Motor neuron (in vitro differentiated cells): ENCODE measurements at regions not wholly inside any gene's neighbourhood (a gene's known extent, or its start where the extent isn't known, plus 50 kb on each side); places are given as distances from the start of the nearest gene placed in this dataset.

ENCODE experiments used
- ATAC-seq, 8 experiments: fragments of 200-7000 bp; cut with Tn5 transposase; replicated peaks in 6 of 8; 2 replicates each; pipeline ENCODE4 v1.8.0; 2021; ENCODE audit warnings: mild to moderate bottlenecking in 8 of 8, moderate library complexity in 8 of 8
- H3K27ac ChIP-seq, 2 donors: fragments of 250-450 bp; sonication (Bioruptor Pico); 2 replicates each; pipeline ENCODE4 v1.9.0; 2021; ENCODE audit warnings: antibody characterized with exemption in 2 of 2, mild to moderate bottlenecking in 2 of 2, moderate library complexity in 1 of 2
- H3K4me1 ChIP-seq, 2 donors: fragments of 250-450 bp; sonication (Bioruptor Pico); replicated peaks in 1 of 2; 2 replicates each; pipeline ENCODE4 v1.6.1; 2021; ENCODE audit warnings: antibody characterized with exemption in 2 of 2, mild to moderate bottlenecking in 2 of 2, moderate library complexity in 1 of 2
- H3K4me3 ChIP-seq, 5 donors: fragments of 250-450 bp; sonication (Bioruptor Pico); 2 replicates each; pipeline ENCODE4 v1.9.0; 2021; ENCODE audit warnings: antibody characterized with exemption in 5 of 5, mild to moderate bottlenecking in 5 of 5, moderate library complexity in 4 of 5
- WGBS, 10 experiments: fragments of 450-650 bp; shearing (Covaris generic); methylation state at CpG; one replicate each; pipeline ENCODE4 v1.0.0; 2022; 5-methylcytosine and 5-hydroxymethylcytosine counted together
- in situ Hi-C, 9 experiments: fragments of 400-800 bp; cut with MboI; loops; one replicate each; pipeline ENCODE4 v1.15.0; 2021; ENCODE audit warnings: low sequenced_read_pairs in 9 of 9, low pct_unique_long_range_greater_than_20kb in 2 of 9; ENCODE audit not compliant: unreplicated experiment in 9 of 9

DNA sequence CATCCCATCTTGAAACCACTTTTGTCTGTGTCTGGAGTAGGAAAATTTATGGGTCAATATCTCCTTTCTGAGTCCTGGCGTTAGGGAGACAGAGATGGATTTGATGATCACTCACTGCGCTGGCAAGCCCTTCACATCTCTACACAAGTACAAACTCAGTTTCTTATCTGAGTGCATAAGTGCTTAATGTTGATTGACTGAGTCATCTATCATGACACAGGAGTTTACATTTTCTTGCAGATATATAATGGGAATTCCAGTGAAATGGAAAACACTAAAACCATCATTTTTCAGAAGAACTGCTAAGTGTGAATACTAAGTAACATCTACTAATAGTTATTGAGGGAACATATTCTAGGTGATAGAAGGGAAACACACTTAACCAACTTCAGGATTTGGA, 763.9 kb upstream of the COBL start:
- no peak overlapping the region for H3K27ac ChIP-seq
- no peaks in the 10 kb centered on the region for H3K4me1 ChIP-seq
- WGBS, 10 experiments, result 0 to 57% (median 6%) methylated on average over 1 to 2 of the region's 2 CpGs; no CpG with 5 or more reads in 2 of the 10 experiments
- H3K4me3 ChIP-seq, result no peak overlapping the region
- no peak for ATAC-seq
- in situ Hi-C loops, result no loop called here

DNA sequence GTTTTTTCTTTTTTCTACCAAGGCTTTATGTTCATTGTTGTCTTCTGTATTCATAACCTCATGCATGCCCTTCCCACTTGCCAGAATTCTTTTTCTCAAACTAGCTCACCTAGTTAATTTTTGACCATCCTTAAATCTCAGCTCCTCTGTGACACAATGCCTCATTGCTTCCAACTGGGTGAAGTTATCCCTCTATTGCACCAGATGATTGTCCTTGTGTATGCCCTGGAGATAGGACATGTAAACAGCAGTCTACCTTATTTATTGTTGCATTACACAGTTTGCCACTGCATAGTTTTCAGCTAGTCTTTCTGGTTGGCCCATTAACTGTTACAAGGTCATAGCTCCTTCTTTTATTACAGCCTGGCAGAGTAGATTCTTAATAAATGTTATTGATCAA, 763.1 kb upstream of the COBL start:
- H3K27ac ChIP-seq, result no peak overlapping the region
- H3K4me1 ChIP-seq, result peaks cover 3 to 4% of the 10 kb centered on the region in 2 donors
- in situ Hi-C loops, result no loop called here
- H3K4me3 ChIP-seq, result no peak overlapping the region
- no peak for ATAC-seq

DNA sequence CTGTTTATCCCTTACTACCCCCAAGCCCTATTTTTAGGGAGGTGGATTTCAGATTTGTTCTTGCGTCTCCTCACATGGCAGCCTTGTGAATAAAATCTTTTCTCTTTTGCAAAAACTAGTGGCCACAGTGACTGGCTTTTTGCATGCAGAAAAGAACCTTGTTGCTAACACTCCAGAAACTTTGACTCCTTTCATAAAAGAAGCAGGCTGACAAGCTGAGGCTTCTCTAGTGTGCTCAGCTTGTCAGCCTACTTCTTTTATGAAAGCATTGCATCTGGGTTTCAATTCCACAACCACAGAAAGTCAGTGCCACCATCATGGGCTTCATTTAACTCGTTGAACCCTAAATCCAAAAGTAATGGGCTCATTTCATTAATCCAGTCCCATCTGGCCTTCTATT, 761.0 kb upstream of the COBL start:
- no peak for ATAC-seq
- Histone ChIP-seq H3K4me1 (peaks cover 12 to 13% of the 10 kb centered on the region in 2 donors), H3K27ac (no peak overlapping the region), H3K4me3 (no peak overlapping the region)
- in situ Hi-C loops, result no loop called here
- 0 to 100% (median 100%) methylated on average over 1 to 2 of the region's 2 CpGs; no CpG with 5 or more reads in 3 of the 10 experiments for WGBS, 10 experiments

DNA sequence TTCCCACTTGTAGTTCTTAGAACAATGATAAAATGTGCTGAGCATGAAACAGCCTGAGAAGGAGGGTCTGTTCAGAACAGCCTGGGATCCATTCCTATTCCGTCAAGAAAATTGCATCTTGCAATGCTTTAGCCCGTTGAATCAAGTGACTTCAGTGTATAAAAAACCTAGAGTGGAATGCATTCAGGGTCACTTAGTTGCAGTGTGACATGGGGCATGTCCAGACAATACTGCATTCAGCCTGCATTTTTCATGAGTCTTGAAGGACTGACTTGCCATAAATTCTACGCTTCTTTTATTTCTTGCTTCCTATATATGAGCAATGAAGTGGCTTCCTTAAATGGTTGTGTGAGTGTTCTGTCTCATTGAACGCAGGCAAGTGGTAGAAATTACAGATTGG, 758.3 kb upstream of the COBL start:
- in situ Hi-C loops, result no loop called here
- no peak overlapping the region for H3K4me3 ChIP-seq
- ATAC-seq, result peak in 4 of 8 experiments; percentile 30 to 66 (median 54)
- peaks cover 12 to 13% of the 10 kb centered on the region in 2 donors for H3K4me1 ChIP-seq
- 4 to 93% (median 67%) methylated on average over 2 to 4 of the region's 4 CpGs; no CpG with 5 or more reads in 1 of the 10 experiments for WGBS, 10 experiments
- peak overlapping the region in 1 of 2 donors; percentile 13 for H3K27ac ChIP-seq

DNA sequence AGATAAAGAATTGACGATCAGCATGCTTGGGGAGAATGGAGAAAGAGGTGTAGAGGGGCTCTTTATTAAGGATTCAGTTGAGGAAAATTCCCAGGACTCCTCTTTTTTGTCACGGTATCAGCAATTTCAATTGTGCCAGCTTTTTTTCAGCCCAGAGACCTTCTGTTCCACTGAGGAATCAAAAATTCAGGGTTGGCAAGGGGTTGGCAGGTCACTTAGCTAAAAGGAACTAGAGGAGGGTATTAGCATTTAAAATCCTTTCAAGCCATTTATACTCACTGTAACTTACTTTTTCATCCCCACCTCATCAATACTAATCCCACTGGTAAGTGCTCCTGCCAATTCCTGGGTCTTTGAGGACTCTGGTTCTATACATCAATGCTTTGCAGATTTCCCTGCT, 757.5 kb upstream of the COBL start:
- in situ Hi-C loops, result no loop called here
- no peak for ATAC-seq
- no peak overlapping the region for H3K27ac ChIP-seq
- WGBS, 10 experiments, result 0 to 100% (median 72%) methylated on average over 1 to 2 of the region's 2 CpGs; no CpG with 5 or more reads in 1 of the 10 experiments
- H3K4me3 ChIP-seq, result no peak overlapping the region
- H3K4me1 ChIP-seq, result peaks cover 12 to 13% of the 10 kb centered on the region in 2 donors

DNA sequence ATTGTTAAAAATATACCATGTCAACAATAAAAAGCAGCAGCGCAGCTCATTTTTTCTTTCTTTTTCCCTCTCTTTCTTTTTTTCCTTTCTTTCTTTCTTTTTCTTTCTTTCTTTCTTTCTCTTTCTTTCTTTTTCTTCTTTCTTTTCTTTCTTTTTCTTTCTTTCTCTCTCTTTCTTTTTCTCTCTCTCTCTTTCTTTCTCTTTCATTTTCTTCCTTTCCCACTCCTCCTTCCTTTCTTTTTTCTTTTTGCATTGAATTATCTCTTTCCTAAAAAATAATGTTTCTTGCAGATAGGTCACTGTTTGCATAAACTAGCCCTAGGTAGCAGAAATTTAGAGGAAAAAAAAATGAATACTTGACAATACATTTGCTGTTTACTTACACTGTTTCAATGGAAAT, 755.1 kb upstream of the COBL start:
- WGBS, 10 experiments, result 0 to 96% (median 0%) methylated on average over 1 of the region's 1 CpG; no CpG with 5 or more reads in 1 of the 10 experiments
- in situ Hi-C loops, result no loop called here
- peaks cover 12 to 13% of the 10 kb centered on the region in 2 donors for H3K4me1 ChIP-seq
- no peak overlapping the region for H3K4me3 ChIP-seq
- no peak overlapping the region for H3K27ac ChIP-seq
- ATAC-seq, result no peak

DNA sequence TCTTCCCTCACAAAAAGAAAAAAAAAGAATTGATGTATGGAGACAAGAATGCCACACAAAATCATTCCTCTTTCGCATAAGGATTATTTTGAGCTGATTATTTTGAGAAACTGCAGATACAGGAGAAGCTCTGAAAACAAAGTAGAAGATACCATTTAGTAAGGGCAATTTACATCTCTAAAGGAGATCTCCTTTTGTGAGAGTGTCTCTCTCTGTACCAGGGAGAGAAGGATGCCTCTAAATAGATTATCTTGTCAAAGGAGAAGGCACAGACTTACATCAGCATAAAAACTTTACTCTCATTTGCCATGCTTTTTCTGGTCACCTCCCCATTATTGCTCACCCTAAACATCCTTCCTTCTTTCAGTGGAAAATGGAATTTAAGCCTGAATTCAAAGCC, 747.9 kb upstream of the COBL start:
- H3K27ac ChIP-seq, result no peak overlapping the region
- peaks cover 0 to 14% of the 10 kb centered on the region in 2 donors for H3K4me1 ChIP-seq
- ATAC-seq, result peak in 1 of 8 experiments; percentile 21
- no peak overlapping the region for H3K4me3 ChIP-seq
- in situ Hi-C loops, result no loop called here
- 0 to 54% (median 25%) methylated on average over 1 of the region's 1 CpG; no CpG with 5 or more reads in 1 of the 10 experiments for WGBS, 10 experiments

DNA sequence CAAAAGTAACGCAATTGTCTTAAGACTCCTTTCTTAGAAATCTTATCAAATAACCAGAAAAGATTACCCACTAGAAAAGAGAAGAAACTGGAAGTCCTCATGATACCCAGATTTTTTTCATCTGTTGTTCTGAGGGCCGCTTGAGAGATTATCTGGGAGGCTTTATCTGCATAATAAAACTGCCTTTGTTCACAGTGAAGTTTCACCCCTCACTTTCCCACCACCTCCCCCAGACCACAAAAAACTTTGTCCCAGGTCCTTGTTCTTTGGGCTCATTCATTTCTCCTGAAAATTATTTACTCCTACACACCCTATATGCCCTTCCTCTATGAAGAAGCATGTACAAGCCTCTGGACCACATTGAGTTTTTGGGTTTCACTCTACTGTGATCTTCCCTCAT, 745.1 kb upstream of the COBL start:
- 15 to 100% (median 49%) methylated on average over 1 to 2 of the region's 2 CpGs; no CpG with 5 or more reads in 2 of the 10 experiments for WGBS, 10 experiments
- in situ Hi-C loops, result no loop called here
- H3K27ac ChIP-seq, result no peak overlapping the region
- ATAC-seq, result no peak
- H3K4me1 ChIP-seq, result peaks cover 0 to 14% of the 10 kb centered on the region in 2 donors
- H3K4me3 ChIP-seq, result no peak overlapping the region

DNA sequence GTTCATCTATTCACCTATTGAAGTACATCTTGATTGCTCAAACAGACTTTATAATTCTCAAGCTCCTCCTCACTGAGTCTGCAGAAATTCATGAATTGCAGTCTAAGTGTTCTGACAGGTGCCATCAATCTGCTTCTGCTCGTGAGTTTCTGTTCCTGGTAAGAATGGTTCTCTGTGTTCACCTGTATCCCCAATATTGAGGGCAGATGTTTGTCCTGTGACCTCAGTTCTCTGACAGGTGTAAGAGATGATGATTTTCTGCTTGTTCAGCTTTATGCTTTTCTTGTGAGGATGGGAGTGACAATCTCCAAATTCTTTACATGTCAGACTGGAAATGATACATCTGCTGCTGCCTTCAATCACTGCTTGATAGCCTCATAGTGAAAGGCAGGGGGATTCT, 736.9 kb upstream of the COBL start:
- WGBS, 10 experiments, result 0% methylated on average over 1 of the region's 1 CpG; no CpG with 5 or more reads in 4 of the 10 experiments
- peaks cover 0 to 3% of the 10 kb centered on the region in 2 donors for H3K4me1 ChIP-seq
- no peak overlapping the region for H3K27ac ChIP-seq
- no peak for ATAC-seq
- in situ Hi-C loops, result no loop called here
- H3K4me3 ChIP-seq, result no peak overlapping the region

DNA sequence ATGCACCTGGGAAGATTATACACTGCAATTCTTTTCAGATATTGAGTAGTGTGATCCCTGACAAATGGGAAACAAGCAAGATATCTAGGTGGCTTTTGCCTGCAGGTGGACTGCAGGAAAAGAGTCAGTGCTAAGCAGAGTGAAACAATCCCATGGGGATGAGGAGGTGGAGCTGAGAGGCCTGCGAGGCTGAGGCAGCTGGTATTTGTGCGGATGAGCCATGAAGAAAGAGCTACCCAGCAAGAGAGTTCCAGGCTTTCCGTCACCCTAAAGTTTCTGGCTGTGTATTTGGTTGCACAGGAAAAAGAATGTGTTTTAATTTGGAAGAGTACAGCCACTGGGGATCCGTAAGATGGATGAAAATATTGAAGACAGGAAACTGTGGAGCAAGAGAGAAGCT, 714.1 kb upstream of the COBL start:
- Histone ChIP-seq H3K4me3 (no peak overlapping the region), H3K4me1 (peaks cover 0 to 4% of the 10 kb centered on the region in 2 donors), H3K27ac (no peak overlapping the region)
- in situ Hi-C loops, result no loop called here
- 10 to 100% (median 76%) methylated on average over 1 to 4 of the region's 4 CpGs for WGBS, 10 experiments
- ATAC-seq, result no peak

DNA sequence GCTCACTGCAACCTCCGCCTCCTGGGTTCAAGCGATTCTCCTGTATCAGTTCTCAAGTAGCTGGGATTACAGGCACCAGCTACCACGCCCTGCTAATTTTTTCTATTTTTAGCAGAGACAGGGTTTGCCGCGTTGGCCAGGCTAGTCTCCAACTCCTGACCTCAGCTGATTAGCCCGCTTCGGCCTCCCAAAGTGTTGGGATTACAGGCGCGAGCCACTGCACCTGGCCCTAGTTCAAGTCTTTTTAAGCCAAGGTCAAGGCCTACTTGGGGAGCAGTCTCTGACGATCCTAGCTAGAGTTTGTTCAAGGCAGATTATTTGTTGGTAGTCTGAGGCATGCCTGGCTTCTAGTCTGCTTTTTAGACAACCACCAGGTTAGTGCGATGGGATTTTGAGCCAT, 709.5 kb upstream of the COBL start:
- Histone ChIP-seq H3K4me3 (no peak overlapping the region), H3K4me1 (peaks cover 4% of the 10 kb centered on the region in 2 donors), H3K27ac (no peak overlapping the region)
- ATAC-seq, result no peak
- in situ Hi-C loops, result no loop called here
- WGBS, 10 experiments, result 50 to 100% (median 79%) methylated on average over 1 to 11 of the region's 11 CpGs; no CpG with 5 or more reads in 3 of the 10 experiments

DNA sequence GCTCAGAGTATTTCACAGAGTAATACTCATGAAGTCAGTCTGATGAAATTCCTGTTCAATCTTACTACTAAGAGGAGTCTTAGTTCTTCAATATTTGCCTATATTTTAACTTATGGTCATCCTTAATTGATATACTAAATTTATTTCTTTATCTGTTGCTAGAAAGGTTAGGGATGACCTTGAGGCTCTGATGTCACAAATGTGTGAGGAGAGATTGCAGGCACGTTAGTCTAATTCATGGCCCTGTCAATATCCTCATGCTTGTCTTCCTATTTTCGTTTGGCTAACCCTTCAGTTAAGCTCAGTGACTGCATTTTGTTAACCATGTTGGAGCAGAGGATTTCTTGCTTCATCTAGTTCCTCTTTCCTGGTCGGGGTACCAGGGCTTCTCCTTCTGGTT, 704.7 kb upstream of the COBL start:
- Histone ChIP-seq H3K4me3 (no peak overlapping the region), H3K4me1 (peaks cover 7 to 15% of the 10 kb centered on the region in 2 donors), H3K27ac (no peak overlapping the region)
- WGBS, 10 experiments, result 0 to 69% (median 30%) methylated on average over 1 to 3 of the region's 3 CpGs; no CpG with 5 or more reads in 1 of the 10 experiments
- in situ Hi-C loops, result no loop called here
- ATAC-seq, result no peak

DNA sequence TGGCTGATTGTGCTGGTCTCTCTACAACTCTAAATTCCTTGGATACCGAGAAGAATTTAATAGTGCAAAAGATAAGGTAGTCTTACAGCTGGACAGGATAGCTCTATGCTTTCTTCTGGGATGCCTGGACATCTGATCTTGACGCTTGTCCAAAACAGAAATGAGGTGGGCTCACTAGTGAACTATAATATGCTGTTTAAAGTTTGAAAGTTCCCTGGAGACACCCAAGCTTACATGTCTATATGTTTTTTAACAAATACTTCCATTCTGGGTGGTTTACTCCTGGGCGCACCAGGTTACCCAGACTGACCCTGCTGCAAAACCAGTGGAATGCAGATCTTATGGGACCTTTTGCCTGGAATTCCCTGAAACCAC, 702.1 kb upstream of the COBL start:
- Histone ChIP-seq H3K4me1 (peaks cover 7 to 15% of the 10 kb centered on the region in 2 donors), H3K27ac (peak overlapping the region in 1 of 2 donors; percentile 59), H3K4me3 (no peak overlapping the region)
- in situ Hi-C loops, result no loop called here
- no peak for ATAC-seq
- WGBS, 10 experiments, result 20 to 93% (median 73%) methylated on average over 1 to 3 of the region's 3 CpGs; no CpG with 5 or more reads in 2 of the 10 experiments
